Left lung (tissue), 4 donors: ENCODE measurements at regions not wholly inside any gene's neighbourhood (a gene's known extent, or its start where the extent isn't known, plus 50 kb on each side); places are given as distances from the start of the nearest gene placed in this dataset.

Experiments
- ATAC-seq: fragments of 200-7000 bp; cut with Tn5 transposase; one replicate; pipeline ENCODE4 v1.9.1; 2020; ENCODE audit warnings: moderate library complexity
- DNase-seq, 4 donors: peaks; one replicate each; pipeline ENCODE4 v3.0.0-alpha.2; 2013 to 2020
- H3K27ac ChIP-seq, 2 donors: fragments of 200-600 bp; sonication (generic) in 1 of 2; one replicate each; pipeline versions ENCODE4 v1.5.0 to v1.8.0; 2020 to 2021
- H3K27me3 ChIP-seq, 2 donors: fragments of 200-600 bp; sonication (generic) in 1 of 2; one replicate each; pipeline versions ENCODE4 v1.5.0 to v1.8.0; 2020 to 2021
- H3K36me3 ChIP-seq, 2 donors: fragments of 200-600 bp; sonication (generic) in 1 of 2; one replicate each; pipeline versions ENCODE4 v1.5.0 to v1.8.0; 2020 to 2021
- H3K4me1 ChIP-seq, 2 donors: fragments of 200-600 bp; one replicate each; pipeline ENCODE4 v1.8.0; 2021
- H3K4me3 ChIP-seq, 2 donors: fragments of 200-600 bp; sonication (generic) in 1 of 2; one replicate each; pipeline versions ENCODE4 v1.5.0 to v1.8.0; 2020 to 2021; ENCODE audit warnings: mild to moderate bottlenecking in 1 of 2
- H3K9me3 ChIP-seq, 2 donors: fragments of 200-600 bp; sonication (generic) in 1 of 2; one replicate each; pipeline versions ENCODE4 v1.5.0 to v1.8.0; 2020 to 2021
- intact Hi-C, 2 donors: fragments of 100-400 bp; cut with DNase I; formaldehyde crosslinking; loops; one replicate each; pipeline versions ENCODE4 v1.11.2 to v1.14.2; 2022
- TF ChIP-seq, protein P1 (sequence below), 2 donors: fragments of 200-600 bp; sonication (generic) in 1 of 2; IDR thresholded peaks; one replicate each; pipeline versions ENCODE4 v1.5.0 to v1.8.0; 2021; ENCODE audit warnings: antibody characterized with exemption in 2 of 2
- donor health status: DM: no; HTN: yes; CAD: no.
- donor health status: DM: no; HTN: no; CAD: no.

GRCh38 chr3:963755-964154 is 129.1 kb upstream of the CNTN6 start:
- ATAC-seq: no peak
- intact Hi-C loops: no loop called here
- peaks cover 0 to 32% of the 10 kb centered on the region in 2 donors for H3K9me3 ChIP-seq
- no peaks in the 10 kb centered on the region for H3K27me3 ChIP-seq
- H3K27ac ChIP-seq: no peak overlapping the region
- no peak overlapping the region for H3K4me3 ChIP-seq
- no peak for DNase-seq
- H3K4me1 ChIP-seq: no peaks in the 10 kb centered on the region
- TF ChIP-seq, protein P1, sequence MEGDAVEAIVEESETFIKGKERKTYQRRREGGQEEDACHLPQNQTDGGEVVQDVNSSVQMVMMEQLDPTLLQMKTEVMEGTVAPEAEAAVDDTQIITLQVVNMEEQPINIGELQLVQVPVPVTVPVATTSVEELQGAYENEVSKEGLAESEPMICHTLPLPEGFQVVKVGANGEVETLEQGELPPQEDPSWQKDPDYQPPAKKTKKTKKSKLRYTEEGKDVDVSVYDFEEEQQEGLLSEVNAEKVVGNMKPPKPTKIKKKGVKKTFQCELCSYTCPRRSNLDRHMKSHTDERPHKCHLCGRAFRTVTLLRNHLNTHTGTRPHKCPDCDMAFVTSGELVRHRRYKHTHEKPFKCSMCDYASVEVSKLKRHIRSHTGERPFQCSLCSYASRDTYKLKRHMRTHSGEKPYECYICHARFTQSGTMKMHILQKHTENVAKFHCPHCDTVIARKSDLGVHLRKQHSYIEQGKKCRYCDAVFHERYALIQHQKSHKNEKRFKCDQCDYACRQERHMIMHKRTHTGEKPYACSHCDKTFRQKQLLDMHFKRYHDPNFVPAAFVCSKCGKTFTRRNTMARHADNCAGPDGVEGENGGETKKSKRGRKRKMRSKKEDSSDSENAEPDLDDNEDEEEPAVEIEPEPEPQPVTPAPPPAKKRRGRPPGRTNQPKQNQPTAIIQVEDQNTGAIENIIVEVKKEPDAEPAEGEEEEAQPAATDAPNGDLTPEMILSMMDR (IDR thresholded peaks at IDR 0.05): no peak
- no peaks in the 10 kb centered on the region for H3K36me3 ChIP-seq

DNA sequence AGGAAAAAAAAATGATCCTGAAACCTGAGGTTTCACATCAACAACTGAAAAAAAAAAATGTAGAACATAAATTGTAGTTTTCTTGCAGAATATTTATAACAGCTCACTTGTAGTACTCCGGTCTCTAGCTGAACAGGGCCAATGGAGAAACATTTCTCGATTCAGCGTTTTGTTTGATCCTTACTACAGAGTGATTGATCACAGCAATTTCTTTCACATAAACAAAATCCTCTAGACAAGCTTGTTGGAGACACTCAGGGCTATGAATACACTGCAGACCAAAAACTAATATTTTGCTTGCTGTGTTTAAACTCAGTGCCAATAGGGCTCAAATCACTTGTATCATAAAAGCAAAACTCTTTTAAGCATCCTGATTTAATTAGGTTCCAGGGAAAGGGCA is 127.0 kb upstream of the CNTN6 start:
- Histone ChIP-seq H3K36me3 (no peaks in the 10 kb centered on the region), H3K4me3 (no peak overlapping the region)
- DNase-seq: no peak

GRCh38 chr3:966341-966740 is 126.5 kb upstream of the CNTN6 start:
- intact Hi-C loops: no loop called here
- TF ChIP-seq, protein P1 (IDR thresholded peaks at IDR 0.05): no peak
- Histone ChIP-seq H3K27ac (no peak overlapping the region), H3K4me1 (no peaks in the 10 kb centered on the region), H3K4me3 (no peak overlapping the region), H3K36me3 (no peaks in the 10 kb centered on the region), H3K27me3 (no peaks in the 10 kb centered on the region), H3K9me3 (peaks cover 0 to 22% of the 10 kb centered on the region in 2 donors)
- DNase-seq (no peak), ATAC-seq (no peak)

More for the DNA sequence above, 127.0 kb upstream of the CNTN6 start:
- H3K27me3 ChIP-seq: no peaks in the 10 kb centered on the region
- no peak overlapping the region for H3K27ac ChIP-seq
- H3K9me3 ChIP-seq: peaks cover 0 to 22% of the 10 kb centered on the region in 2 donors
- H3K4me1 ChIP-seq: no peaks in the 10 kb centered on the region
- intact Hi-C loops: no loop called here
- no peak for ATAC-seq
- TF ChIP-seq, protein P1 (IDR thresholded peaks at IDR 0.05): no peak

DNA sequence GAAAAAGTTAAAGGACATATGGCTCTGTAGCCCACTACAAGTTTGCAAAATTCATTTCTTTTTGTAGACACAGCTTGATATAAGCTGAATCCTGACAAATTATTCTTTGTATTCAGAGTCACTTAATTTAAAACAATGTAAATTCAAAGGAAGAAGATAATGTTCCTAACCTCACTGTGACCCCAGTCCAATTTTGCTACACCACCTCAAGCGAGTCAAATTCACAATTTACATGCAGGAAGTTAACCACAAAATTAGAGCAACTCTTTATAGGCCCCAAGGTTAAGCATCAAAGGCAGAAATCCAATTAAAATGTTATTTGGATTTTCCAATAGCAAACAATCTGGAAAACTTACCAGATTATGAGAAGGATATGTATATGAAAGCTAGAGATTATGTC is 119.5 kb upstream of the CNTN6 start:
- H3K27ac ChIP-seq: no peak overlapping the region
- no peak overlapping the region for H3K4me3 ChIP-seq
- H3K27me3 ChIP-seq: no peaks in the 10 kb centered on the region
- ATAC-seq: no peak
- H3K9me3 ChIP-seq: peaks cover 0 to 15% of the 10 kb centered on the region in 2 donors
- no peak for DNase-seq
- TF ChIP-seq, protein P1 (IDR thresholded peaks at IDR 0.05): no peak
- no peaks in the 10 kb centered on the region for H3K36me3 ChIP-seq
- intact Hi-C loops: no loop called here
- no peaks in the 10 kb centered on the region for H3K4me1 ChIP-seq

DNA sequence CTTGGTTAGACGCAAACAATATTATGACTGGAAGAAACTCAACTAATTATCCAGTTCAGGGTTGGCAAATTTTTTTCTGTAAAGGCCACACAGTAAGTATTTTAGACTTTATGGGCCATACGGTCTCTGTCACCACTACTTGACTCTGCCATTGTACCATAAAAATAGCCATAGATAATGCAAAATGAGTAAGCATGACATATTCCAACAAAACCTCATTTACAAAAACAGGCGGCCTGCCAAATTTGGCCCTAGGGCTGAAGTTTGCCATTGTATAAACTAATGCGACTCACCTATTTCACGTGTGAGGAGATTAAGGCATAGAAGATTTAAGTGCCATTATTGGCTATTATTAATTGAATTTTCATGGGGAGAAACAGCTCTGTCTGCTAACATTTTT is 116.8 kb upstream of the CNTN6 start:
- intact Hi-C loops: no loop called here
- ATAC-seq (no peak), DNase-seq (no peak)
- peaks cover 0 to 15% of the 10 kb centered on the region in 2 donors for H3K9me3 ChIP-seq
- TF ChIP-seq, protein P1 (IDR thresholded peaks at IDR 0.05): no peak
- H3K27ac ChIP-seq: no peak overlapping the region
- H3K27me3 ChIP-seq: no peaks in the 10 kb centered on the region
- no peaks in the 10 kb centered on the region for H3K36me3 ChIP-seq
- H3K4me3 ChIP-seq: no peak overlapping the region
- H3K4me1 ChIP-seq: no peaks in the 10 kb centered on the region
